Natural killer cell treated with Interleukin-12 subunit alpha and Interleukin-12 subunit beta and Interleukin-15 and Interleukin-18, amount 100 ng/mL, for 72 hours (primary cell): ENCODE measurements at regions not wholly inside any gene's neighbourhood (a gene's known extent, or its start where the extent isn't known, plus 50 kb on each side); places are given as distances from the start of the nearest gene placed in this dataset.

Experiments used
- ATAC-seq, 2 donors: fragments of 150-1000 bp; cut with Tn5 transposase in 1 of 2; sonication (Bioruptor Pico), chemical (Tn5 transposase) in 1 of 2; 2 replicates each; pipeline ENCODE4 v1.10.0; 2021
- DNase-seq: peaks from one replicate; pipeline ENCODE4 v3.0.0; 2022; ENCODE audit warnings: low spot score
- H3K27ac Mint-ChIP-seq, 2 donors: 1 replicate in 1 of 2; 2 replicates in 1 of 2; pipeline ENCODE4 v1.8.0; 2022; ENCODE audit warnings: mixed read lengths in 2 of 2, mild to moderate bottlenecking in 1 of 2, moderate library complexity in 1 of 2
- H3K27me3 Mint-ChIP-seq, 2 donors: 1 replicate in 1 of 2; 2 replicates in 1 of 2; pipeline ENCODE4 v1.8.0; 2022; ENCODE audit warnings: mixed read lengths in 2 of 2
- H3K36me3 Mint-ChIP-seq: one replicate; pipeline ENCODE4 v1.8.0; 2022; ENCODE audit warnings: mixed read lengths
- H3K4me1 Mint-ChIP-seq, 2 donors: 1 replicate in 1 of 2; 2 replicates in 1 of 2; pipeline ENCODE4 v1.8.0; 2022; ENCODE audit warnings: low read depth in 2 of 2, mixed read lengths in 2 of 2, mild to moderate bottlenecking in 1 of 2
- H3K4me3 Mint-ChIP-seq: one replicate; pipeline ENCODE4 v1.8.0; 2022; ENCODE audit warnings: mixed read lengths
- H3K9me3 Mint-ChIP-seq: 2 replicates; pipeline ENCODE4 v1.8.0; 2022; ENCODE audit warnings: mixed read lengths

- no peaks in the 10 kb centered on the region for H3K9me3 Mint-ChIP-seq
- H3K4me1 Mint-ChIP-seq = no peaks in the 10 kb centered on the region
- ATAC-seq (peak in 1 of 2 donors; percentile 26), DNase-seq (no peak)
- peaks cover 3% of the 10 kb centered on the region in 2 donors for H3K27me3 Mint-ChIP-seq
- no peak overlapping the region for H3K27ac Mint-ChIP-seq
- no peak overlapping the region for H3K4me3 Mint-ChIP-seq
- no peaks in the 10 kb centered on the region for H3K36me3 Mint-ChIP-seq
These were observed 82.2 kb upstream of the AKIP1 start for GRCh38 chr11:8828580-8829361.

- Mint-ChIP-seq H3K27me3 (peaks cover 5 to 9% of the 10 kb centered on the region in 2 donors), H3K9me3 (no peaks in the 10 kb centered on the region), H3K36me3 (no peaks in the 10 kb centered on the region), H3K4me1 (no peaks in the 10 kb centered on the region), H3K4me3 (no peak overlapping the region), H3K27ac (no peak overlapping the region)
- DNase-seq (no peak), ATAC-seq (no peak)
These were observed 81.4 kb upstream of the AKIP1 start for GRCh38 chr11:8829556-8829955.

GRCh38 chr11:8830641-8831040 lies 80.3 kb upstream of the AKIP1 start:
- peaks cover 5 to 16% of the 10 kb centered on the region in 2 donors for H3K27me3 Mint-ChIP-seq
- DNase-seq (no peak), ATAC-seq (no peak)
- H3K4me1 Mint-ChIP-seq = no peaks in the 10 kb centered on the region
- H3K27ac Mint-ChIP-seq = no peak overlapping the region
- H3K9me3 Mint-ChIP-seq = no peaks in the 10 kb centered on the region
- H3K4me3 Mint-ChIP-seq = no peak overlapping the region
- H3K36me3 Mint-ChIP-seq = no peaks in the 10 kb centered on the region

DNA sequence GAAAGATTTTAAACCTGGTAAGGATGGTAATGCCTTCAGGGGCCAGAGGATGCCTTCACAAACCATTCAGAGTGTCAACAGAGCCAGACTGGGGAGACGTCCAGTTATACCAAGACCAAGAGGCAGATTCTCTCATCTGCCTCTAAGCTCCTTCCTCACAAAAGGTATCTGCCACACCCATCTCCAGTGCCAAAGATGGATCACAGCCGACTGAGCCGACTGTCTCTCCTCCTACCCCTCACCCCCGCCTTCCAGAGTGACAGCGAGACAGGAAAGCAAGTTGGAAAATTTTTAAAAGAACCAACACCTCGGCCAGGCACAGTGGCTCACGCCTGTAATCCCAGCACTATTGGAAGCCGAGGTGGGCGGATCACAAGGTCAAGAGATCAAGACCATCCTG lies 79.1 kb upstream of the AKIP1 start:
- Mint-ChIP-seq H3K36me3 (no peaks in the 10 kb centered on the region), H3K27me3 (peaks cover 5 to 19% of the 10 kb centered on the region in 2 donors), H3K27ac (no peak overlapping the region), H3K9me3 (no peaks in the 10 kb centered on the region), H3K4me1 (no peaks in the 10 kb centered on the region), H3K4me3 (no peak overlapping the region)
- DNase-seq (no peak), ATAC-seq (no peak)

GRCh38 chr11:8832571-8833260 lies 78.3 kb upstream of the AKIP1 start:
- H3K4me3 Mint-ChIP-seq = peak overlapping the region; percentile 39
- H3K27me3 Mint-ChIP-seq = peaks cover 5 to 22% of the 10 kb centered on the region in 2 donors
- DNase-seq (no peak), ATAC-seq (peak; percentile 40 to 48)
- H3K27ac Mint-ChIP-seq = peak overlapping the region in 1 of 2 donors; percentile 33
- no peaks in the 10 kb centered on the region for H3K4me1 Mint-ChIP-seq
- H3K9me3 Mint-ChIP-seq = no peaks in the 10 kb centered on the region
- no peaks in the 10 kb centered on the region for H3K36me3 Mint-ChIP-seq

DNA sequence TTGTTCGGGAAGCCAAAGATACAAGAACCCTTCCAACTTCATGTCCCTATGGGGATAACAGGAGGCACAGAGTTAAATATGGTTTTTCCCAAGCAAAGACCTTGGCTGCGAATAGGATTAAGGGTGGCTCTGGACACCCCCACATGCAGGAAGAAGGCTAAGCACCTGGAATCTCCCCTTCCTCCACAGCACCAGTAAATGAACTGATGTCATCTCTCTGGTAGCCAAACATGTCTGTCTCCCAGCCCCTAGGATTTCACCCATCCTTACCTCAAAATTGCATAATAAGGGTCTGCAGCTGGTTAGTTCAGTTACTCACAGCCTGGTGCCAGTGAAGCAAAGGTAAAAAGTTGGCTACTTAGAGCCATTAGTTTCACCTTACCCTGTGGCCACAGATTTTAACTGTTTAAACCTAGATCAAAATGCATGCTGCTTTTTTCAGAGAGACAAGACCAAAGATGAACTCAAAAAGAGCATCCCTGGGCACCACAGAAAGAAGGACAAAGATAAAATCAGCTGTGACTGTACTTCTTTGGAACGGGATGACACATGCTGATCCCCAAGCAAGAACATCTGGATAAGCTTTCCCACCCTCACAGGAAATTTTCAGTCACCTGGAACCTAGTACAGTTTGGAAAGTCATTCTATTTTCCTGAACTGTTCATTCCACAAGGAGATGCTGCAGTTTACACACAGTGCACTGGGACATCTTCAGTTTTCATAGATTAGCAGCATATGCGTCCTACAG lies 77.2 kb upstream of the AKIP1 start:
- no peaks in the 10 kb centered on the region for H3K9me3 Mint-ChIP-seq
- H3K27ac Mint-ChIP-seq = no peak overlapping the region
- H3K4me3 Mint-ChIP-seq = no peak overlapping the region
- DNase-seq (no peak), ATAC-seq (no peak)
- peaks cover 11 to 32% of the 10 kb centered on the region in 2 donors for H3K27me3 Mint-ChIP-seq
- H3K36me3 Mint-ChIP-seq = no peaks in the 10 kb centered on the region
- H3K4me1 Mint-ChIP-seq = no peaks in the 10 kb centered on the region

DNA sequence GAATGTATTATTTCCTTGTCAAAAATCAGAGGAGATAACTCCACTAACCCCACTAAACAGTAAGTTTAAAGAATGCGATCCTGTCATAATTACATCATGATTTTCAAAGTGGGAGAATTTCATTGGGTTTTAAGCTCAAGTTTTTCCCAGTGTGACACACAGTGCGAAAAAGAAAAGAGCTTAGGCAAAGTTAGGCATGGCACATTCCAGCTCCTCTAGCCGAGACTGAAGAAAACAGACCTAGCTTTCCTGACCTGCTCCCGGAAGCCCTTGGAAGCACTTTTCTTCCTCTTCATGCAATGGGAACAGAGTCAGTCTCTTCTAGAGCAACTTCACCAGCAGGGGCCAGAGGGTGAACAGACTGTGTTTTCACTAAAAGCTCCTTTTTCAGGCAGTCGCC lies 76.6 kb upstream of the AKIP1 start:
- Mint-ChIP-seq H3K27me3 (peaks cover 13 to 36% of the 10 kb centered on the region in 2 donors), H3K4me3 (no peak overlapping the region), H3K27ac (no peak overlapping the region), H3K4me1 (no peaks in the 10 kb centered on the region), H3K36me3 (no peaks in the 10 kb centered on the region), H3K9me3 (no peaks in the 10 kb centered on the region)
- no peak for ATAC-seq
- DNase-seq = no peak

- Mint-ChIP-seq H3K4me3 (no peak overlapping the region), H3K36me3 (no peaks in the 10 kb centered on the region), H3K4me1 (no peaks in the 10 kb centered on the region), H3K9me3 (no peaks in the 10 kb centered on the region), H3K27me3 (peaks cover 20 to 43% of the 10 kb centered on the region in 2 donors), H3K27ac (no peak overlapping the region)
- DNase-seq (no peak), ATAC-seq (no peak)
These were observed 72.7 kb upstream of the AKIP1 start for GRCh38 chr11:8838248-8838647.

DNA sequence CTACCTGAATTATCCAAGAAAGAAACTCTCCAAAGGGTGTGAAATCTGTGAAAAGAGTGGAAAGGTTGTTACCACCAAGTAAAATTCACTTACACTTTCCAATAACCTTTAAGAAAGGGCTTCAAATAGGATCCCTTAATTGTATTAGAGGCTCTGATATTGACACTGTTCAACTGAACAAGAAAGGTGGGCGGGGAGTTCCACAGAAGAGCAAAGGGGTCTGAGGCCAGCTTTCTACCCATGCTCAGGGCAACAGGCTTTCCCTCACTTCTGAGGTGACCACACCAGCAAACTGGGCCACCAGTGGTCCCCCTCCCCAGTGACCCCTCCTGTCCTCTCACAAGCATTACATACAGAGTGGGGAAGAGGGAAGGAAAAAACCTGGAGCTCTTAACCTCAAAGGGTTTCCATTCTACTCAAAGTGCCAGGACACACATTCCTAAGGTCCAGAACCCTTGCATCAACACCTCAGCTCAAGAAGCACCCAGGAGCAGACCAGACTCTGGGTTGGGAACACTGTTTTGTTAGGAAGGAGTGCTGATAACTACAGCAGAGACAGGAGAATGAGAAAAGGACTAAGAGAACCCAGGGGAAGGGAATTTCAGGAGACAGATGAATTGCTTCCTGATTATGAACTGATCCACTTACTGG lies 71.6 kb upstream of the AKIP1 start:
- Mint-ChIP-seq H3K9me3 (no peaks in the 10 kb centered on the region), H3K4me3 (no peak overlapping the region), H3K36me3 (no peaks in the 10 kb centered on the region), H3K27me3 (peaks cover 19 to 33% of the 10 kb centered on the region in 2 donors), H3K4me1 (no peaks in the 10 kb centered on the region), H3K27ac (no peak overlapping the region)
- DNase-seq = no peak
- no peak for ATAC-seq

DNA sequence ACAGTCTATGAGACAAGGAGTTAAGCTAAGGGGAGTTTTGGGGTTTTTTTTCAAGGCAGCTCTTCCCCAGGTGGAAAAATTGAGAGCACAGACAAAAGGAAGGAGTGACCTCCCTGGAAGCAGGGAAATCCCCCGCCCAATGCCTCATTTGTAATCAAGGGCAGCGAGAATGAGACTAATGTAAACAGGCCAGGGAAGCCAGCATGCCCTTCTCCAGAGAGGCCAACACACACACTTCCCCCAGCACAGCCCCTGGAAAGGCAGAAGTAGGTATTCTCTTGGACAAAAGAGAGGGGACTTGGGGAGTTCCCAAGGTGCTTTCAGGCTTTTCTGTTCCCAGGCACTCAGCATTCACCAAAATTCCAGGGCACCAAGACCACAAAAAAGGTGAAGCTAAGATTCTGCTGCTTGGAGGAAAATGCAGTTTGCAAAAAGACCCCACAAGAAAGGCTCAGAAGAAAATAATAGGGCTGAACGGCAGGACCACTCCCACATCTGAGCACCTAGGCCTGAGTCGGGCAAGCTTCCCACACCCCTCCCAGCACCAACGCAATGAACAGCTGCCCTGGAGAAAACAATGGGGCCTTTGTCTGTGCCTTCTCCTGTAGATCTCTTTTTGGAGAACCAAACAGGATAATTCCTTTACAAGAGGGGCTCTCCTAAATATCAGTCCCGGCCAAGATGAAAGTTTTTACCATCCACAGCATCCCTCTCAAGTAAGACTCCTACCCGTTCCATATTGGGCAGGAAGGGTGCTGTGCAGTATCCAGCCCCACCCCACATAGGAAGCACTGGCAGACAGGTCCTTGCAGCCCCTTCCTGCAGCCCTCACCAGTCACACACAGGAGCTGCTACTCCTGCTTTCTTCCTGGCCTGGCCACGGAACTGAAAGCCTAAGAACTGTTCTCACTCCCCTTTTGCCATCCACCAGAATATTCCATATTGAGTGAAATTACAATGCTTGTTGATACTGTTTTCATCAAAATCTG lies 70.7 kb upstream of the AKIP1 start:
- no peak overlapping the region for H3K27ac Mint-ChIP-seq

GRCh38 chr11:8841899-8842298 lies 69.1 kb upstream of the AKIP1 start:
- no peaks in the 10 kb centered on the region for H3K9me3 Mint-ChIP-seq
- H3K27me3 Mint-ChIP-seq = peaks cover 22 to 23% of the 10 kb centered on the region in 2 donors
- no peak overlapping the region for H3K4me3 Mint-ChIP-seq
- ATAC-seq = no peak
- DNase-seq = no peak
- no peak overlapping the region for H3K27ac Mint-ChIP-seq
- no peaks in the 10 kb centered on the region for H3K4me1 Mint-ChIP-seq
- H3K36me3 Mint-ChIP-seq = no peaks in the 10 kb centered on the region

More for the DNA sequence above, 70.7 kb upstream of the AKIP1 start:
- no peaks in the 10 kb centered on the region for H3K4me1 Mint-ChIP-seq
- ATAC-seq (no peak), DNase-seq (no peak)
- H3K9me3 Mint-ChIP-seq = no peaks in the 10 kb centered on the region
- no peak overlapping the region for H3K4me3 Mint-ChIP-seq
- no peaks in the 10 kb centered on the region for H3K36me3 Mint-ChIP-seq
- peaks cover 19 to 30% of the 10 kb centered on the region in 2 donors for H3K27me3 Mint-ChIP-seq

DNA sequence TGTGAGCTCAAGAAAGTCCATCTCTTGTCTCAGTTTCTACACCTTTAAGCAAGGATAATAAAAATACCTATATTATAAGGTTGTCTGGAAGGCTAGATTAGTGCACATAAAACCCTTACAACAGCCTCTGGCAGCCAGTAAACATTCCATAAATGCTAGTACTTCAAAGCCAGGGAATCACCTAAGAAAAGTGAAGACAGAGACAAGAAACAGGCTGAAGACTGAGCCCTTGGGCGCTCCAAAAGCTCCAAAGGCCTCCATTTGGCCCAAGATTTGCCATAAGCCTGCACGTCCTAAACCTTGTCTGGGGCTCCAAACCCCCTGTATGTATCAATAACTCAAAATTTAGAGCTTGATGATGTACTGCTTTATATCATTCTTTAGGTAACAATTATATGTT lies 52.2 kb upstream of the AKIP1 start:
- Mint-ChIP-seq H3K4me3 (no peak overlapping the region), H3K4me1 (no peaks in the 10 kb centered on the region), H3K27me3 (peaks cover 24 to 32% of the 10 kb centered on the region in 2 donors), H3K36me3 (no peaks in the 10 kb centered on the region), H3K9me3 (no peaks in the 10 kb centered on the region), H3K27ac (no peak overlapping the region)
- DNase-seq (no peak), ATAC-seq (no peak)
